ENCODE measurements at regions not wholly inside any gene's neighbourhood (a gene's known extent, or its start where the extent isn't known, plus 50 kb on each side); places are given as distances from the start of the nearest gene placed in this dataset.

DNA sequence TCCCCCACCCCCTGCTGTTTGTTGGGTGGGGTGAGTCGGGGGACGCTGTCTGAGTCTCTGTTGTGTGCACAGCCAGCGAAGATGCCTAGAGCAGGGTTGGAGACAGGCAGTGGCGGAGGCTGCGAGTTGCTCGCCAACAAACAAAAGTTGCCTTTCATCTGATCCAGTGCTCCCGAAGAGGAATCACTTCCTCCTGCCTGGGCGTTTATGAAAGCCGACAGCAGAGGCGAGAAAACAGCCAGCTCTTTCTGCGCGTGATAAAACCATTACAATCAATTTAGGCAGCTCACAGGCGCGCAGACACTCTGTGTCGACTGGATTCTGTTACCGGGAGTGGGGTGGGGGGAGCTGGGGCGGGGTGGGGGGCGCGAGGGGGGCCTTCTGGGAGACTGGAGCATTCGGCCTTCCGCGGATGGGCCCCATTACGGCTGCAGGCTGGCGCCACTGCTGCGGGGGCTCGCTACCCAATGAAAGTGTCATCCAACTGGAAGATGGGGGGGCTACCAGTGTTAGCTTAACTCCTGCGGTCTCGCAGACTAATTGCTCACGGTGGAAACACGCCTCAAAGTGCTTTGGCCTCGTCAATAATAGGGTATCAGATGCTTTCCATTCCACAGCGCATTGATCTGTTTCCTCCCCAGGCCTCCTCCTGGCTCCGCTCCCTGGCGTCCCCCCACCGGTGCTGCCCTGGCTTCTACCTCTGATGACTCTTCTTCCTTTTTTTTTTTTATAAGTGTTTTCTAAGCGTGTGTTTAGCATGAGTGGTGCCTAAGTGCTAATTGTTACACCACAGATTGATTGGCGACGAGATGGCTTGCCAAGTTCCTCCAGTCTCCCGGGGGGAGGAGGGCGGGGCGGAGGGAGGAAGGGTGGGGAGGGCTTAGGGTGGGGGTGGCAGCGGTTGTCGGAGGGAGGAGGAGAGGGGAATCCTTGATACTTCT, 678.4 kb downstream of the MED13L start:
- no peak overlapping the region for H3K4me3 ChIP-seq (ENCODE audit: low read depth, low read length)

GRCh38 chr12:115597157-115597712, 680.3 kb downstream of the MED13L start:
- no peak overlapping the region for H3K4me3 ChIP-seq (ENCODE audit: low read depth, low read length)

DNA sequence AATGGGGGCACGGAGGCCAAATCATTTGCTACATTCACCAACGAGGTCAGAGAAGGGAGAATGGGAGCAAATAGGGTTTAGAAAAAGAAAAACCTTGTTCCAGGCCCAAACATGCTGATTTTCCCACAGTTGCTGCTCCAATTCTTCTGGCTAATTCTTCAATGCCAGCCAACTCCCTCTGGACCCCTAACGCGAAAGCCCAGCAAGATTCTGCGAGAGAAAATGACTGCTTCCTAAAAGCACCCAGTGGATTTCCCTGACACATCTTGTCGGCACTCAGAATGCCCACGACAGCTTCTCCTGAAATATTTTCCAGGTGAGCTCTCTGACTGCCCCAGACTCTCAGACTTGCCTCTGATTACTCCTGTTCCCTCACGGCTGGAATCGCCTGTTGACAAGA, 689.4 kb downstream of the MED13L start:
- no peak overlapping the region for H3K4me3 ChIP-seq (ENCODE audit: low read depth, low read length)

DNA sequence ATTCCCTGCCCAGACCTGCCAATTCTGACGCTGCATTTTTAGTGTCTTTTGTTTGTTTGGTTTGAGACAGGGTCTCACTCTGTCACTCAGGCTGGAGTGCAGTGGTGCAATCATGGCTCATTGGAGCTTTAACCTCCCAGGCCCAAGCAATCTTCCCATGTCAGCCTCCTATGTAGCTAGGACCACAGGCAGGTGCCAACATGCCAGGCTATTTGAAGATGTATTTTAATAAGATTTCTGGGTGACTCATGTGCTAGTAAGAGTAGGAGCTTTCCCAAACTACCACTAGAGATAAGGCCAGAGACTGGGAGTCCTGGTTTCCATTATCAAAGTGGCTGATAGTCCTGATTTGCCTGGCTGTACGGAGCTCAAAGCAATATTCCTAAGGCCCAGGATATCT, 693.3 kb downstream of the MED13L start:
- no peak overlapping the region for H3K4me3 ChIP-seq (ENCODE audit: low read depth, low read length)

GRCh38 chr12:115583591-115583990, 693.9 kb downstream of the MED13L start:
- no peak overlapping the region for H3K4me3 ChIP-seq (ENCODE audit: low read depth, low read length)

GRCh38 chr12:115577401-115577800, 700.1 kb downstream of the MED13L start:
- no peak overlapping the region for H3K4me3 ChIP-seq (ENCODE audit: low read depth, low read length)

DNA sequence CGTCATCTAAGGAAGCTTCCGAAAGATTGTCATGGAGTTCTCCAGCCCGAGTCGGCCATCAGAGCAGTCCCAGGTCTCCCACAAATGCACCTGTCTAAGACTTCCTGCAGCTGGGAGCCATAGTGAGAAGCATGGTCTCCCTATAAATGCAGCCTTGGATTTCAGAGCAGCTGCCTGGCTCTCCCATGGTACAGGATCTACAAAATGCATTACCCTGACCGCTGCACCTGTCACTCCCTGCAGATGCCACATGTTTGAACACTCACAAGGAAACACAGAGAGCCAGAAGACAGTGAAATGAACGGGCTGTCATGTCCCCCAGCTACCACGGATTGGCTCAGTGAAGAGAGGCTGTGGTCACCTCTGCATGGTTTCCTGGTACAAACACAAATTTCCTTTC, 702.7 kb downstream of the MED13L start:
- no peak overlapping the region for H3K4me3 ChIP-seq (ENCODE audit: low read depth, low read length)

GRCh38 chr12:115572440-115572839, 705.1 kb downstream of the MED13L start:
- no peak overlapping the region for H3K4me3 ChIP-seq (ENCODE audit: low read depth, low read length)

DNA sequence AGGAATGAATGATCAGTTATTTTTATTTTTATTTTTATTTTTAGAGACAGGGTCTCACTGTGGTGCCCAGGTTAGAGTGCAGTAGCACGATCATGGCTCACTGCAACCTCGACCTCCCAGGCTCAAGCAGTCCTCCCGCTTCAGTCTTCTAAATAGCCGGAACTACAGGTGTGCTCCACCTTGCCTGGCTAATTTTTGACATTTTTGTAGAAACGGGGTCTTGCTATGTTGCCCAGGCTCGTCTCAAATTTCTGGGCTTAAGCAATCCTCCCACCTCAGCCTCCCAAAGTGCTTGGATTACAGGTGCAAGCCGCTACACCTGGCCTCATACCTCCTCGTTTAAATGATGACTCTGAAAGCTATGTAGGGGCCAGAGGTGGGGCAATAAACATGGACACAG, 706.0 kb downstream of the MED13L start:
- no peak overlapping the region for H3K4me3 ChIP-seq (ENCODE audit: low read depth, low read length)

- H3K4me3 ChIP-seq (ENCODE audit: low read depth, low read length): no peak overlapping the region
Observed at GRCh38 chr12:115571027-115571426, 706.5 kb downstream of the MED13L start.

GRCh38 chr12:115570069-115570777, 707.3 kb downstream of the MED13L start:
- no peak overlapping the region for H3K4me3 ChIP-seq (ENCODE audit: low read depth, low read length)

- H3K4me3 ChIP-seq (ENCODE audit: low read depth, low read length): no peak overlapping the region
Observed at GRCh38 chr12:115569345-115570068, 708.0 kb downstream of the MED13L start.

GRCh38 chr12:115558281-115558680, 719.2 kb downstream of the MED13L start:
- no peak overlapping the region for H3K4me3 ChIP-seq (ENCODE audit: low read depth, low read length)

DNA sequence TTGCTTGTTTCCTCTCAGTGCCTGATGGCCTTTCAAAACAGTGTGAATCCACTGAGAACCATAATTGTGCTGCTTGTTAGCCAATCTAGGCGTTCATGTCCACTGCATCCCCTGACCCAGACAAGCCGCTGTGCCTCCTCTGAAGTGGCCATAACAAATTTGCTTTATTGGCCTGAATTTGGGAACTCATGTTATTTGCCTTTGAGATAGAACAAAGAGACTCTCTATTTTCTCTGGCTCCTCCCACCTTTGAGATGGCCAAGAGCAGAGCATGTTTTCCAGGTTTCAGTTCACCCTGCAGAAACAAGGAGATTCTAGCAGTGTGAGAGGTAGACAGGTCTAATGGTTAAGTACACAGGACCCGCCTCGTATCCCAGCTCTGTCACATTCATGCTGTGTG, 723.9 kb downstream of the MED13L start:
- no peak overlapping the region for H3K4me3 ChIP-seq (ENCODE audit: low read depth, low read length)

- no peak overlapping the region for H3K4me3 ChIP-seq (ENCODE audit: low read depth, low read length)
Observed at GRCh38 chr12:115543269-115543668, 734.2 kb downstream of the MED13L start.

- no peak overlapping the region for H3K4me3 ChIP-seq (ENCODE audit: low read depth, low read length)
Observed at GRCh38 chr12:115542656-115543055, 734.8 kb downstream of the MED13L start.

GRCh38 chr12:115541891-115542421, 735.5 kb downstream of the MED13L start:
- no peak overlapping the region for H3K4me3 ChIP-seq (ENCODE audit: low read depth, low read length)

DNA sequence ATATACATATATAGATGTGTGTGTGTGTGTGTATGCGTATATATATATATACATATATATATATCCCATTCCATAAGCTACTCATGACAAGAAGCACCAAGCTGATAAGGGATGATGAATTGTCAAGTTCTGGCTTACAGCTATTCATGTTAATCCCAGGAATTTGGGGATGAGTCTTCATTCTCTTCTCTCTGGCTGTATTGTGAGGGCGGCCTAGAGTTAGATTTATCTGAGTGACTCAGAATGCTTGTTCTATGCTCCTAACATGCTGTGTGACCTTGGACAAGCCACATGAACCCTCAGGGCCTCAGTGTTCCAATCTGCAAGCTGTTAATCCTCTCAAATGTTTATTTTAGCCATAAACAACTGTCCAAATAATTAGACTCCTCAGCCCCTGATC, 749.0 kb downstream of the MED13L start:
- no peak overlapping the region for H3K4me3 ChIP-seq (ENCODE audit: low read depth, low read length)

- H3K4me3 ChIP-seq (ENCODE audit: low read depth, low read length): no peak overlapping the region
Observed at GRCh38 chr12:115521771-115522409, 755.6 kb downstream of the MED13L start.

- no peak overlapping the region for H3K4me3 ChIP-seq (ENCODE audit: low read depth, low read length)
Observed at GRCh38 chr12:115519887-115520286, 757.6 kb downstream of the MED13L start.
